ENCODE measurements at regions not wholly inside any gene's neighbourhood (a gene's known extent, or its start where the extent isn't known, plus 50 kb on each side); places are given as distances from the start of the nearest gene placed in this dataset.

DNA sequence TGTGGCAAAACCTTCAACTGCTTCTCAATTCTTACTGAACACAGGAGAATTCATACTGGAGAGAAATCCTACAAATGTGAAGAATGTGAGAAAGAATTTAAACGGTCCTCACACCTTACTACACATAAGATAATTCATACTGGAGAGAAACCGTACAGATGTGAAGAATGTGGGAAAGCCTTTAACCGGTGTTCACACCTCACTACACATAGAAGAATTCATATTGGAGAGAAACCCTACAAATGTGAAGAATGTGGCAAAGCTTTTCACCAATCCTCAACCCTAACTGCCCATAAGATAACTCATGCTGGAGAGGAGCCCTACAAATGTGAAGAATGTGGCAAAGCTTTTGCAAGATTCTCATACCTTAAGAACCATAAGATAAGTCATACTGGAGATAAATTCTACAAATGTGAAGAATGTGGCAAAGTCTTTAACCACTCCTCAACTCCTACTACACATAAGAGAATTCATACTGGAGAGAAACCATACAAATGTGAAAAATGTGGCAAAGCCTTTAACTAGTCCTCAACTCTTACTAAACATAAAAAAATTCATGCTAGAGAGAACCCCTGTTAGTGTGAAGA is 111.7 kb downstream of the ZNF100 start:
- TF ChIP-seq POLR2A (conservative IDR thresholded peaks at IDR 0.05) (no peak), ZBTB43 (CRISPR knock-in tag; IDR thresholded peaks at IDR 0.05) (no peak)

All from K562 (cell line).